Suprapubic skin (tissue), 3 donors: ENCODE measurements at regions not wholly inside any gene's neighbourhood (a gene's known extent, or its start where the extent isn't known, plus 50 kb on each side); places are given as distances from the start of the nearest gene placed in this dataset.

Experiments
- POLR2AphosphoS5 ChIP-seq, 3 donors: sonication (generic); formaldehyde crosslinking; IDR thresholded peaks; one replicate each; pipeline ENCODE4 v1.6.1; 2017; ENCODE audit warnings: antibody characterized with exemption in 3 of 3
- TF ChIP-seq, protein P1 (sequence below), 2 donors: fragments of 200-600 bp in 1 of 2; fragments of 450-650 bp in 1 of 2; sonication (generic) in 1 of 2; IDR thresholded peaks; one replicate each; pipeline ENCODE4 v1.5.1; 2016 to 2019; ENCODE audit warnings: antibody characterized with exemption in 2 of 2, mild to moderate bottlenecking in 1 of 2, moderate library complexity in 1 of 2

DNA sequence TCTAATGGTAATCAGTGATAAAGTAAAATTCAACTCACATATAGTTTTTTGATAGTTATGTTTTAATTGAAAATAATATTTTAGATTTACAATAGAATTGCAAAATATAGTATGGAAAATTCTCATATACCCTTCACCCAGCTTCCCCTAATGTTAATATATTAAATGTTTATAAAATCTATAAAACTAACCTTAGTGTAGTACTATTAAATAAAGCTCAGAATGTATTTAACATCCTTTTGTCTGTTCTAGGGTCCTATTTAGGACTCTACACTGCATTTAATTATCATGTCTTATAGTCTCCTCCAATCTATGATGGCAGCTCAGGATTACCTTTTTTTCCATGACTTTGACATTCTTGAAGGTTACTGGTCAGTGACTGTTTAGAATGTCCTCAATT is 389.2 kb downstream of the LMX1A start:
- TF ChIP-seq, protein P1, sequence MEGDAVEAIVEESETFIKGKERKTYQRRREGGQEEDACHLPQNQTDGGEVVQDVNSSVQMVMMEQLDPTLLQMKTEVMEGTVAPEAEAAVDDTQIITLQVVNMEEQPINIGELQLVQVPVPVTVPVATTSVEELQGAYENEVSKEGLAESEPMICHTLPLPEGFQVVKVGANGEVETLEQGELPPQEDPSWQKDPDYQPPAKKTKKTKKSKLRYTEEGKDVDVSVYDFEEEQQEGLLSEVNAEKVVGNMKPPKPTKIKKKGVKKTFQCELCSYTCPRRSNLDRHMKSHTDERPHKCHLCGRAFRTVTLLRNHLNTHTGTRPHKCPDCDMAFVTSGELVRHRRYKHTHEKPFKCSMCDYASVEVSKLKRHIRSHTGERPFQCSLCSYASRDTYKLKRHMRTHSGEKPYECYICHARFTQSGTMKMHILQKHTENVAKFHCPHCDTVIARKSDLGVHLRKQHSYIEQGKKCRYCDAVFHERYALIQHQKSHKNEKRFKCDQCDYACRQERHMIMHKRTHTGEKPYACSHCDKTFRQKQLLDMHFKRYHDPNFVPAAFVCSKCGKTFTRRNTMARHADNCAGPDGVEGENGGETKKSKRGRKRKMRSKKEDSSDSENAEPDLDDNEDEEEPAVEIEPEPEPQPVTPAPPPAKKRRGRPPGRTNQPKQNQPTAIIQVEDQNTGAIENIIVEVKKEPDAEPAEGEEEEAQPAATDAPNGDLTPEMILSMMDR (IDR thresholded peaks at IDR 0.05), result no peak
- TF ChIP-seq POLR2AphosphoS5 (IDR thresholded peaks at IDR 0.05), result no peak
